LNCaP clone FGC (cell line): ENCODE measurements at regions not wholly inside any gene's neighbourhood (a gene's known extent, or its start where the extent isn't known, plus 50 kb on each side); places are given as distances from the start of the nearest gene placed in this dataset.

Experiments
- DNase-seq: peaks from one replicate; pipeline ENCODE4 v3.0.0-alpha.2; 2011; ENCODE audit warnings: low read depth
- H3K4me3 ChIP-seq: 2 replicates; pipeline ENCODE4 v1.5.1; 2011; ENCODE audit warnings: mild to moderate bottlenecking, low read depth, low read length, control low read depth
- CTCF ChIP-seq: IDR thresholded peaks from 2 replicates; pipeline ENCODE4 v1.5.1; 2012; ENCODE audit warnings: mild to moderate bottlenecking; ENCODE audit not compliant: control insufficient read depth, insufficient read depth; ENCODE audit errors: extremely low read depth

DNA sequence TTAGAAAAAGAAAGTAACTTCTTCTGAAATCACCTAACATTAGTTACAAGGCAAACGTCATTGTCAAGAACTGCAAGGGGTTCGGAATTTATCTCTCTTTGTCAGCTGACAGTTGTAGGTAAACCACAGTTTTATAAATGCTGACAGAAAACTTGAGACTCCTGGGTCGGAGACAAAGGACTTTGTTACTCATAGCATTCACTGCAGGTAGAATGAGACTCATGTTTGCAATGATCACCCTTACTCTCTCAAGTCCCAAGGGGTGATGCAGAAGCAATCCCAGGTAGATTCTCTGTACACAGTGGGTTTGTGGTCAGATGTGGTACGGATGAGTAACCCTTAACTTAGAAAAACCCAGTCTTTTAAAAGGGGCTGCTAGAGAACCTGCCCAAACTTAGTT lies 757.8 kb downstream of the TRIB2 start:
- no peak for DNase-seq
- no peak for TF ChIP-seq CTCF

GRCh38 chr2:13480057-13480456 lies 763.3 kb downstream of the TRIB2 start:
- H3K4me3 ChIP-seq = no peak overlapping the region
- no peak for DNase-seq

More for the DNA sequence above, 757.8 kb downstream of the TRIB2 start:
- H3K4me3 ChIP-seq = no peak overlapping the region

GRCh38 chr2:13481201-13481600 lies 764.5 kb downstream of the TRIB2 start:
- DNase-seq = no peak
- no peak overlapping the region for H3K4me3 ChIP-seq
- no peak for TF ChIP-seq CTCF

More at GRCh38 chr2:13480057-13480456, 763.3 kb downstream of the TRIB2 start:
- no peak for TF ChIP-seq CTCF

GRCh38 chr2:13485256-13485655 lies 768.5 kb downstream of the TRIB2 start:
- no peak for TF ChIP-seq CTCF
- no peak overlapping the region for H3K4me3 ChIP-seq
- no peak for DNase-seq

GRCh38 chr2:13488965-13489364 lies 772.2 kb downstream of the TRIB2 start:
- no peak for DNase-seq
- no peak for TF ChIP-seq CTCF
- no peak overlapping the region for H3K4me3 ChIP-seq

GRCh38 chr2:13492262-13492661 lies 775.5 kb downstream of the TRIB2 start:
- H3K4me3 ChIP-seq = no peak overlapping the region
- no peak for DNase-seq
- TF ChIP-seq CTCF = no peak

DNA sequence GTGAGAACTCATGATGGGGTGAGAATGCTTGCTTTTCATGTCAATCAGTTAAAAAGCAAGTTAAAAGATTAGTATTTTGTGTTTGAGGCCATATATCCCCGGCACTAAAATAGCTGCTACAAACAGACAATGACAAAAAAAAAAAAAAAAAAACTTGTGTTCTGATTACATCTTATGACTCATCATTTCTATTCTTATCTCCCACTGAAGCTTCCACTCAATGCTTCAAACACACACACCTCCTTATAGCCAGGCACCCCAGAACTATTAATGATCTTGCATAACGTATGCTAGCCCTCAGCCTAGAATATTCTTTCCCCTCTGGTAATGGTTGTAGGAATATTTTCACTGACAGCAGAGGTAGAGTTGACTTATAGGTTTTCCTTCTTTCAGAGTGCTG lies 778.3 kb downstream of the TRIB2 start:
- H3K4me3 ChIP-seq = no peak overlapping the region
- no peak for TF ChIP-seq CTCF
- DNase-seq = no peak
